HUES48 (cell line): ENCODE measurements at regions not wholly inside any gene's neighbourhood (a gene's known extent, or its start where the extent isn't known, plus 50 kb on each side); places are given as distances from the start of the nearest gene placed in this dataset.

Experiments
- H3K27ac ChIP-seq: one replicate; pipeline ENCODE4 v1.7.0; 2013; ENCODE audit warnings: low read depth, low read length, inconsistent platforms
- H3K27me3 ChIP-seq: 2 replicates; pipeline ENCODE4 v1.6.1; 2013; ENCODE audit warnings: mild to moderate bottlenecking, low read length; ENCODE audit not compliant: control insufficient read depth, insufficient read depth
- H3K36me3 ChIP-seq: 2 replicates; pipeline ENCODE4 v1.6.1; 2013; ENCODE audit warnings: low read length; ENCODE audit not compliant: control insufficient read depth, insufficient read depth
- H3K4me1 ChIP-seq: 2 replicates; pipeline ENCODE4 v1.6.1; 2013; ENCODE audit warnings: mild to moderate bottlenecking, low read length; ENCODE audit not compliant: control insufficient read depth, insufficient read depth
- H3K4me3 ChIP-seq: 2 replicates; pipeline ENCODE4 v1.5.1; 2013; ENCODE audit warnings: mild to moderate bottlenecking, low read depth, low read length
- H3K9ac ChIP-seq: 2 replicates; pipeline ENCODE4 v1.6.1; 2013; ENCODE audit warnings: mild to moderate bottlenecking, low read depth, low read length, moderate library complexity
- H3K9me3 ChIP-seq: 2 replicates; pipeline ENCODE4 v1.6.1; 2013; ENCODE audit warnings: low read length; ENCODE audit not compliant: control insufficient read depth, insufficient read depth

DNA sequence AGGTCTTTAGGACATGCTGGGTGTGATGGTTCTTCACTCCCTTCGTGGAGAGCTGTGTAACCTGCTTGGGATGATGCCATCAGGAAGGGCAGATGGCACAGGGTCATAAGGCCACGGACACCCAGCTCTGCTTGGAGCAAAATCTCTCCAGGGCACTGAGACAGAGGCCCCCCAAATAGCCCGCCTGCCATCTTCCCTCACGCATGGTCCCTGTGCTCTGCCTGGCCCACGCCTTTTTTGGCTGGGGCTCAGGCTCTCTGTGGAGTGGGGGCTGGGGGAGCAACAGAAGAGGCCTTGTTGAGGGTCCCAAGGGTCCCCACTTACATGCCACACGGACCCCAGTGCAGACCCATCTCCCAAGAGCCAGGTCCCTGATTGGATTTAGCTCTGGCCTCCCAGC is 93.3 kb upstream of the RET start:
- no peak overlapping the region for H3K9ac ChIP-seq
- H3K9me3 ChIP-seq, result no peaks in the 10 kb centered on the region
- H3K27ac ChIP-seq, result no peak overlapping the region
- no peaks in the 10 kb centered on the region for H3K4me1 ChIP-seq
- no peaks in the 10 kb centered on the region for H3K36me3 ChIP-seq
- H3K4me3 ChIP-seq, result no peak overlapping the region
- H3K27me3 ChIP-seq, result no peaks in the 10 kb centered on the region

DNA sequence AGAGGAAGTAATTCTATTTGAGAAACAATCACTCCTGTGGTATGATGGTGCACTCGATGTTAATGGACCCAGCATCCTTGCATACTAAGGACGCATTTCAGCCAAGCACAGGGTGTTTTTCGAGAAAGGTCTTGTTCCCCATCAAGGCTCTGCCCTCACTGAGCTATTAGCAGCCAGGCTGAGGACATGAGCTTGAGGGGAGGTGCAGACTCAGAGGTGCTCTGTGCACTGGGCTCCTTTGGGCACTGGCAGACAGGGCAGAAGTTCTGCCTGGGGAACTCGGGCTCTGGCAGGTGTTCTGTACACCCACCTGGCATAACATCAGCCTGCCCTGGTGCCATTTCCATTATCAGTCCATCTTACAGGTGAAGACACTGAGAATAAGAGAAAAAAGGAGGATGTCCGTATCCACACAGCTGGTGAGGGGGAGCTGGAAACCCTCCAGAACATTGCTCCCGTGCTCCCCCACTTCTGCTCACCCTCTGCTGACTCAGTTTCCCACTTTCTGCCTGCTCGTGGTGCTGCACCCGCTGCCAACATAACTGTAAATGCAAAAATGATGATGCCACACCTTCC is 92.7 kb upstream of the RET start:
- no peaks in the 10 kb centered on the region for H3K4me1 ChIP-seq
- H3K9ac ChIP-seq, result no peak overlapping the region
- no peak overlapping the region for H3K4me3 ChIP-seq
- H3K36me3 ChIP-seq, result no peaks in the 10 kb centered on the region
- no peaks in the 10 kb centered on the region for H3K9me3 ChIP-seq
- no peak overlapping the region for H3K27ac ChIP-seq
- H3K27me3 ChIP-seq, result no peaks in the 10 kb centered on the region

DNA sequence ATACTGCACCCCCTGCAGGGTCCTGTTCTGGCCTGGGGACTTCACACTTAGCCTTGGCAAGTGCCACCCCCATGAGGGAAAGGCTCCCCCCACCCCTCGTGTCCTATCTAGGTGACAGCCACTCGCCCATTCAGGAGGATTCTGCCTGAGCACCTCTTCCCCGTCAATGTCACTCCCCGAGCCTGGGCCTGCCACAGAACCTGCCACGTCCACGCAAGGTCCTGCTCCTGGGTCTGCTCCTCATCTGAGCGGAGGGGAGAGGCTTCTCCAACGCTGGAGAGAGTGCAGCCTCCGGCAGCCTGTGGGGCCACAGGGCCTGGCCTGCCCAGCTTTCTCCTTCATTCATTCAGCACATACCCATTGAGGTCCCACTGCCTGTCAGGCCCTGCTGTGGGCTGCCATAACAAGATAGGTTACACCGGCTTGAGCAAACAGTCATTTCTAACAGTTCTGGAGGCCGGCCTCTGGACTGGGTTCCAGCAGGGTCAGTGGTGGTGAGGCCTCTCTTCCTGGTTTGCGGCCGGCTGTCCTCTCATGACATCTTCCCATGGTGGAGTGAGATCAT is 92.0 kb upstream of the RET start:
- no peak overlapping the region for H3K27ac ChIP-seq
- H3K9me3 ChIP-seq, result no peaks in the 10 kb centered on the region
- no peak overlapping the region for H3K9ac ChIP-seq
- H3K27me3 ChIP-seq, result no peaks in the 10 kb centered on the region
- no peaks in the 10 kb centered on the region for H3K36me3 ChIP-seq
- no peak overlapping the region for H3K4me3 ChIP-seq
- no peaks in the 10 kb centered on the region for H3K4me1 ChIP-seq

DNA sequence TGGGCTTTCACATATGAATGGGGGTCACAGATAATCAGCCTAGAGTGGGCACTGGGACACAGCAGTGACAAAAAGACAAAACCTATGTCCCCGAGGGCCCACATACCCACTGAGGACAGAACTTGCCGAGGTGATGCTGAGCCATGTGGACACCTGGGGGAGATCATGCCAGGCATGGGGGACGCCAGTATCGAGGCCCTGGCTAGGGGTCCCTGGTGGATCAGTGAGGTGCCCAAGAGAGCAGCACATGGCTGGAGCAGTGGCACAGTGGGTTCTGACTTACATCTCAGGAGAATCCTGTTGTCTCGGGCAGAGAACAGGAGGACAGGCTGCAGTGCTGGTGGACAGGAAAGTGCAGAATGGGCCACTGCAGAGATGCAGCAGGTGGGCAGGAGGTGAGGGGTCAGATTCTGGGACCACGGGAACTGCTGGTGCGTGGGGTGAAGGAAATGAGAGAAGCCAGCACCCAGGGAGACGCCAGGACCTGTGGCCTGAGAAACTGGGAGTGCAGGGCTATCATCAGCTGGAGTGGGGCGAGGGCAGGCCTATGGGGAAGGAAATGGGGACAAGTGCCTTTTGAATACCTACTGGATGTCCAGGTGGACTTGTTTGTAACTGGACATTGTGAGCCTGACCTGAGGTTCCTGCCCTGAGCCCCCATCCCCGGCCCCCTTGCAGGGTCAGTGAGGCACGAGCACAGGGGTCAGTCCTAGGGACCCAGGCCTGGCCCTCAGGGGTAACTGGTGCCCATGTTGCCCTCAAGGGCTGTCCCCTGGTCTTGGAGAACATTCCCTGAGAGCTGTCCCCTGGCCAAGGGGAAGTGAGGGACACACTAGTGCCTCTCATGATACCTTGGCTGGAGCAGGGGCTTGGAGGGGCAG is 91.2 kb upstream of the RET start:
- no peaks in the 10 kb centered on the region for H3K27me3 ChIP-seq
- no peak overlapping the region for H3K27ac ChIP-seq
- H3K4me1 ChIP-seq, result no peaks in the 10 kb centered on the region
- H3K9me3 ChIP-seq, result no peaks in the 10 kb centered on the region
- H3K4me3 ChIP-seq, result no peak overlapping the region
- no peaks in the 10 kb centered on the region for H3K36me3 ChIP-seq
- H3K9ac ChIP-seq, result no peak overlapping the region

DNA sequence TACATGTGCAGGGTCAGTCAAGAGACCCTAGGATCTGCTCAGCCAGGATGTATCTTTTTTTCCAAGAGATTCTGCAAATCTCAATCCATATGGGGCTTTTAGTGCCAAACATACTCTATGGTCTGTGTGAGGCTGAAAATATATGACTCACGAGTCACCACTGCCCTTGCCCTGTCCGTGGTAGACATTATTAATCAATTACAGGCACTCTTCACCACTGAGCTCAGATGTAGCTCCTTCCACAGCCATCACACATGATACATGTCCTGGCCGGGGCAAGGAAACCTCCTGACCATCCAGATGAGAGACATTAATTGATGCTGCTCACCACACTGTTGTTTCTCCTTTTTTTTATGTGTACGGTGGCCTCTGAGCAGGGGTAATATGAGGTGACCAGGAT is 90.2 kb upstream of the RET start:
- H3K4me3 ChIP-seq, result no peak overlapping the region
- H3K9ac ChIP-seq, result no peak overlapping the region
- H3K27me3 ChIP-seq, result no peaks in the 10 kb centered on the region
- H3K36me3 ChIP-seq, result no peaks in the 10 kb centered on the region
- no peak overlapping the region for H3K27ac ChIP-seq
- no peaks in the 10 kb centered on the region for H3K9me3 ChIP-seq
- no peaks in the 10 kb centered on the region for H3K4me1 ChIP-seq

DNA sequence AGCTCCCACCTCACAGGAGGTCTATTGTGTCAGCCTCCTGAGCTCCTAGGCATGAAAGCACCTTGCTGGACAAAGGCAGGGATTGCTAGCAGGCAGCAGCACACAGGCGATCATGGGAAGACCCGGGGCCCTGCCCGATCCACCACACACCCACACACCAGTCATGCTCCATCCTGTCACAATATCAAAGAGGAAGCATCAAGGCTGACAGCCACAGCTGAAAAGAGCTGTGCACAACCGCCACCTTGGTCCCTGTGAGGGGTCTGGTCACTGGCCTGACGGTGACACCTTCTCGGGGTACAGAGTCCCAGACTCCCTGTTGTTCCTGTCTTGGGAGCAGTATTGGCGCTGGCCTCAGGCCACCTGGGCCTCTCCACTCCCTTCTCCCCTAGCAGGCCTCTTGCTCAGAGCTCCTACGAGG is 89.7 kb upstream of the RET start:
- Histone ChIP-seq H3K36me3 (no peaks in the 10 kb centered on the region), H3K4me1 (no peaks in the 10 kb centered on the region), H3K4me3 (no peak overlapping the region), H3K27me3 (no peaks in the 10 kb centered on the region), H3K9me3 (no peaks in the 10 kb centered on the region), H3K27ac (no peak overlapping the region), H3K9ac (no peak overlapping the region)

DNA sequence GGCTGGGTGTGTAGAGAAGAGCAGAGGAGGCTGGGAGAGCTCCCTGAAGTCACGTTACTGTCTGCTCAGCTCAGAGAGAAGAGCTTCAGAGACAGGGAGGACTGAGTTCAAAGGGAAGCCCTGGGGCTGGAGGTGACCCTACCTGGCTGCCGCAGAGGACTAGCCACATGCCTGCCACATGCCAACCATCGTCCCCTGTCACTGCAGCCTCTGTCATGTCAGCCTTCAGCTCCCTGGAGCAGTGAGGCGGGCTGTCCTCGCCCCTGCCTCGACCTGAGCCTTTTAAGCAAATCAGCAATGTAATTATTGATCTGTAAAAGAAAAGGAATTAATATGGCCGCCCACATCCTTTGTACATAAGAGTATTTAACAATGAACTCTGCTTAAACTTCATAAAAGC is 89.3 kb upstream of the RET start:
- H3K9ac ChIP-seq, result no peak overlapping the region
- no peaks in the 10 kb centered on the region for H3K27me3 ChIP-seq
- no peaks in the 10 kb centered on the region for H3K4me1 ChIP-seq
- no peak overlapping the region for H3K27ac ChIP-seq
- H3K9me3 ChIP-seq, result no peaks in the 10 kb centered on the region
- H3K4me3 ChIP-seq, result no peak overlapping the region
- H3K36me3 ChIP-seq, result no peaks in the 10 kb centered on the region

DNA sequence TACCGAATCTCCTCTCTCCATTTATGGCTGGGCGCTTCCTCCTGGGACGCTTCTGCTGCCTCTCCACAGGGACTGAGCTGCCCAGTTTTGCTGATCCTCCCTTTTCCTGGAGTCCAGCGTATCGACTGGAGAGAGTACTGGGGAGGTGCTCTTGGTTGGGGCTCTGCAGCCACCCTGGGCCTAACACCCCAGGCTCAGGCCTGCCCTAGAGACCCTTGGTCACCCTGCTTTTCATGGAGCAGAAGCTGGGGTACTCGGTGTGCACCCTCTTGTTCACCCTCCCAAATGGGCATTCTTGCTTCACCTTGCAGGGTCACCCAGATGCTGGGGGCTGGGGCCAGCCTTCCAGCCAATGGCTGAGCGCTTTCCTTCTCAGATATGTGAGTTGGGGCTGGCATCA is 88.8 kb upstream of the RET start:
- Histone ChIP-seq H3K4me1 (no peaks in the 10 kb centered on the region), H3K27ac (no peak overlapping the region)

DNA sequence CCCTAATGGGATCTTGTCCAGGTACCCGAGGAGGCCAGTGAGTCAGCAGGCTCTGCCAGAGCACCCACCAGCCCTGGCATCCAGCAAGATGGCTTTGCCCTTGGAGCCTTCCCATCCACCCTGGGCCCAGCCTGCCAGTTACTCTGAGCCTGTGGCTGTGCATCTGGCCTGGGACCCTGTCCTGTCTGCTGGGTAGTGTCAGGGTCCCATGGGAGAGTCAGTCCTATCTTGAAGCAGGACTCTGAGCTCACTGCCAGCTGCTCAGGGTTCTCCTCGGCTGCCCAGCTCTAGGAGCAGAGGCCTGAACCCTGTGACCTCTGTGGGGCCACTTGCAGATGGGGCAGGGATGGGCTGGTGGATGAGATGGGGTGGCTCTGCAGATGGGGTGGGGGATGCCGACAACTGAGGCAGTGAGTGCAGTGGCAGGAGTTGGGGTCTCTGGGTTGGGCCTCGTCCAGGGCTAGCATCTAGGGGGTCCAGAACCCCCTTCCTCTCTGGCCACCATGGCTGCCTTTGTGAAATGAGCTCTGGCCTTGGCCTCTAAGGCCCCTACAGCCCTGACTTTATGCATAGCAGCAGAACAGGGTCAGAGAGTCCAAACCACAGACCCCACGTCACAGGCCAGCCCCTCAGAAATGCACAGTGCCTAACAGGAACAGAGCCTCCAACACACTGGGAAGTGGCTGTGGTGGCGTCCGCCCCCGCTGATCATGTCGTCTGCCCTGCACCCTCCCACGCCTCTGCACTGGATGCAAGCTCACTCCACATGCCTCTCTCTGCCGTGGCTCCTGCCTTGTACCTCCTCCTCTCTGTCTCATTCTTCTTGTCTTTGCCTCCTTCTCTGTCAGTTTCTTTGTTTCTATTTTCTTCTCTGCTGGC is 88.1 kb upstream of the RET start:
- Histone ChIP-seq H3K4me1 (no peaks in the 10 kb centered on the region), H3K36me3 (no peaks in the 10 kb centered on the region), H3K9ac (no peak overlapping the region), H3K4me3 (no peak overlapping the region), H3K27me3 (no peaks in the 10 kb centered on the region), H3K27ac (no peak overlapping the region), H3K9me3 (no peaks in the 10 kb centered on the region)

More for the DNA sequence above, 88.8 kb upstream of the RET start:
- Histone ChIP-seq H3K27me3 (no peaks in the 10 kb centered on the region), H3K4me3 (no peak overlapping the region), H3K9me3 (no peaks in the 10 kb centered on the region), H3K9ac (no peak overlapping the region), H3K36me3 (no peaks in the 10 kb centered on the region)

DNA sequence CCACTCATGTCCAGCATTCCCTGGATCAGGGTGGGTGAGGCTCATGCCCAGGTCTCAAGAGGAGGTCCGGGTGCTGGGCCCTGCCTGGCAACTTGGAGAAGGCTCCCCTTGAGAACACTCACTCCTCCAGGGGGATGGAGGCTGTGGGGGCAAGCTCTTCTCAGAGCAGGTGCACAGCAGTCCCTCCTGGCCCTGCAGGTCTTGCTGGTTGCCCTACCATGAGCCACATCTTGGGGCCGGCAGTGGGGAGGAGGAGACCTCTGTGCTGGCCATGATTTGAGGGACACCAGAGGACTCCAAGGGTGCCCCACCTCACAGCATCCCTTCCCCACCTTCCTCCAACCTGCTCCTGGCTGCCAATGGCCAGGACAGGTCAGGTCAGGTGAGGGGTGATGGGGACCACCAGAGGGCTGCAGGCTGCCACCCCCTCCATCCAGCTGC is 87.4 kb upstream of the RET start:
- no peaks in the 10 kb centered on the region for H3K9me3 ChIP-seq
- H3K9ac ChIP-seq, result no peak overlapping the region
- H3K4me1 ChIP-seq, result no peaks in the 10 kb centered on the region
- H3K27ac ChIP-seq, result no peak overlapping the region
- H3K4me3 ChIP-seq, result no peak overlapping the region
- no peaks in the 10 kb centered on the region for H3K27me3 ChIP-seq
- H3K36me3 ChIP-seq, result no peaks in the 10 kb centered on the region
